OCI-M1 (cell line): ENCODE measurements at regions not wholly inside any gene's neighbourhood (a gene's known extent, or its start where the extent isn't known, plus 50 kb on each side); places are given as distances from the start of the nearest gene placed in this dataset.
A peak's percentile ranks its signal among the peaks of the same experiment; 100 is the strongest.
"Not testable (repeated sequence)": the region's sequence is repeated elsewhere in the genome, so short reads cannot be mapped to it uniquely, and the experiment has no call there.

Source experiments
- DNase-seq: peaks from one replicate; lab custom pipeline; 2025; lab: John Stamatoyannopoulos, UW

DNA sequence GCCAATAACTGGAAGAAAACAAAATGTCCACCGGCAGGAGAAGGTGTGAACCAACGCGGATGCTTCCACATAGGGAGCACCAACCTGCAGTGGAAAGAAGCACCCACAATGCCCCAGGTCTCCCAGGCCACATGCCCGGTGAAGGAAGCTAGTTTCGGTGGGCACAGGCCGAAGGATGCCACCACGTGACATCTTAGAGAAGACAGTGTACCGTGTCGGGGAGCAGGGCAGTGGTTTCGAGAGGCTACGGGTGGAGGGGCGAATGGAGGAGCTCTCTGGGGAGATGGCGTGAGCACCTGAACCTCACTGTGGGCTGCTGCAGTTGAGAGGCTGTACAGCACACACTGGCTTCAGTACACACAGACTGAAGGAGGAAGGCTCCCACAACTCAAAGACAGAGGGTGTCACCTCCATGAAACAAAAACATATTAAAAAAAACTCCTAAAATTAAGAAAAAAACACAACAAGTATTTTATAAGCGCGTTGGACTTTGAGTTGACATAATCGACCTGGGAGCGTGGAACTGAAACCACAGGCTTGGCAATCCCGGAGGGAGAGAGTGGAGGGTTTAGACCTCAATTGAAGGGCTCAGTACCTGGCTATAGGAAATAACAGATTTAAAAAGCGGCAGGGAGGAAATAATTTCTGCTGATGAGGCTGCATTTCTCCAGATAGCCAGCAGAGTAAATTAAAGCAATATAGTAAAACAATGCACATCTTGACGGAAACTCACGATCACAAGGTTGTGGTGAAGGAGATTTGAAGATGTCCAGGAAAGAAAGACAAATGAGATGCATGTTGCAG, 160.1 kb downstream of the RTP5 start:
- peak; percentile 28 for DNase-seq

DNA sequence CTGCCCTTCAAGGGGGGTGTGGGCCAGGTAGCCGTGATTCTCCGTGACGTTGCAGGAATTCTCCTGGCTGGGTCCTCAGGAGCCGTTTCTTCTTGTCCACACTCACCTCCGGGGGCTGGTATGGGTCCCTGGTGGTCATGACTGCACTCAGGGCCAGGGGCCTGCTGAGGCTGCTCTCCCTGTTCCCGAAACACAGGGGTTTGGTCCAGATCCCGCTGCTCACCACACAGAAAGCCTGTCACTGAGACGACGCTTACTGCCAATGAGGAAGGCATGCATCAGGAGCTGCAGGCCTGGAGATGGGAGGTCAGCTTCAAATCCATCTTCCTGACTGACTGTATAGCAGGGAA, 160.7 kb downstream of the RTP5 start:
- DNase-seq = no peak

DNA sequence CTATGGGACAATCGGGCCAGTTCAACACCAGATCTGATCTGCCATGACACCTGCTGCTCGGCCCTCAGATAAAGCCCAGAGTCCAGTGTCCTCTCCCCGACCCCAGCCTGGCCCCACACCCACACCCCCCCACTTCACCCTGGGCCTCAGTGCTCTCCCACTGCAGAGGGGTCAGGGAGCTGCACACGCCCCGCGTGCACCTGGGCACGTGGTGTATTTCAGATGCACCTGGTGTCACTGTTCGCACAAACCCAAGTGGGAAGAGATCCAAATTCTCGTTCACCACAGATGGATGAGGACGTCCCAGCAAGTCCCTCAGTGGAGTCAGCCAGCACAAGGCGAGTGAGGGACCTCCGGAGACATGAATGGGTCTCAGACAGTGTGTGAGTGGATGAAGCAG, 161.3 kb downstream of the RTP5 start:
- DNase-seq = no peak

DNA sequence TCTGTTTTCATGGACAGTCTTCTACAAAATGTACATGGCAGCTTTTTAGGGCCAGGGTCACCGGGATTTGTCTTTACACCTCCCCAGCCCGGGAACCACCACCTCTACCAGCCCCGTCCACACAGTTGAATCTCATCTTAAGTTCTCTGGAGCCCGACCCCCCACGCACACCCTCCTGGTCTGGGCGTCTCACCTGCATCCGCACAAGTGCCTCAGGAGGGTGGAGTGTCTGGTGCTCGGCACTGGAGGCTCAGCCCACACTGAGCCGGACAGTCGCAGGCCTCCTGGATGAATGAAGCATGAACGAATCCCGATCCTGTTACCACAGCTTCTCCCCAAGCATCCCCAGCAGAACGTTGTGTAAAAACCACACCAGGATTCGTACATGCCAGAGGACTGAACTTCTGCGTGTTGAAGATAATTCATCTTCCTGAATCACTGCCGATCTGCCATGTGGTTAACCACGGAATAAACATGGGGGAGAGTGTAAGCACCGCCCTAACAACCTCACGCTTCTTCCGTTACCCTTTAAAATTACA, 162.0 kb downstream of the RTP5 start:
- DNase-seq = peak; percentile 63

DNA sequence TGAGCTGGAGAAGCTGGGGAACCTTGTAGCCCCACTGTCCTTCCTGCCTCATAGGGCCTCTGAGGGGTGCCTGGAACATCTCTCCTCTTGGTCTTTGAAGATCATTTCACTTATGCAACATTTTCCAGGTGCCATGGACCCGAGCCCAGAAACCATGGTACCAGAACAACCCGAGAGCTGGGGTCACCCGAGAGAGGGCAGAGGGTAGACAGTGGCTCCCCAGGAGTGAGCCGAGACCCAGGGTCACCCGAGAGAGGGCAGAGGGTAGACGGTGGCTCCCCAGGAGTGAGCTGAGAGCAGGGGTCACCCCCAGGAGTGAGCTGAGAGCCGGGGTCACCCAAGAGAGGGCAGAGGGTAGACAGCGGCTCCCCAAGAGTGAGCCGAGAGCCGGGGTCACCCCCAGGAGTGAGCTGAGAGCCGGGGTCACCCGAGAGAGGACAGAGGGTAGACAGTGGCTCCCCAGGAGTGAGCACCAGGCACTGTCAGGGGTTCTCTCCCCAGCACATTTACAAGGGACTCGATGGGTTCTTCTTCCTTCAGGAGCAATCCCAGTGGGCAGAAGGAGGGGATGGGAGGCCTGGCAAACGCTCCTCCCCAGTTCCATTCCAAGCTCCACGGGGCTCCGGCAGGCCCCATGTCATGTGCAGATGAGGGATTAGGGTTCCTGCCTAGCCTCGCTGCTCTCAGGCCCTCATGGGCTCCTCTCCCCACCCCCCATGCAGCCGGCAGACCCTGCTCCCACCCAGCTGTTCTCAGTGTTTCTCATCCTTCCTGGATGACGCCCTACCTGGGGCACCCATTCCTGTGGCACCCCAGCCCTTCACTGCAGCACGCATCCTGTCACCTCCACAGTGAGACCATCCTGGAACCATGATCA, 163.5 kb downstream of the RTP5 start:
- no peak for DNase-seq

DNA sequence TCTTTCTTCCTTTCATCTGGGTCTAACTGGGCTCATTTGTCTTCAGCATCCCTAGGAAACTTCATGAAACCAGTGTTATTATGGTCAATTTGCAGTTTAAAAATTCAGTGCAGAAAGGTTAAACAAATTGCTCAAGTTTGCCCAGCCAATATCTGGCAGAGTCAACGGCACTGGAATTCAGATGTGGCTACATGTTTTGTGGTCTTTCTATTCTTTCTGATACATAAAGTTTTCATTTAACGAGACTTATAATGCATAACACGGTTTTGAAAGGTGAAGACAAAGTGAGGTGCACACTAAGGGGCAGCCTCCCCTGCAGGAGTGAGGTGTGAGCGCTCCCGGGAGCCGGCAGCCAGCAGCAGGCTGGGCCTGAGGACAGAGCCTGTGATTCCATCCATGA, 164.6 kb downstream of the RTP5 start:
- no peak for DNase-seq

DNA sequence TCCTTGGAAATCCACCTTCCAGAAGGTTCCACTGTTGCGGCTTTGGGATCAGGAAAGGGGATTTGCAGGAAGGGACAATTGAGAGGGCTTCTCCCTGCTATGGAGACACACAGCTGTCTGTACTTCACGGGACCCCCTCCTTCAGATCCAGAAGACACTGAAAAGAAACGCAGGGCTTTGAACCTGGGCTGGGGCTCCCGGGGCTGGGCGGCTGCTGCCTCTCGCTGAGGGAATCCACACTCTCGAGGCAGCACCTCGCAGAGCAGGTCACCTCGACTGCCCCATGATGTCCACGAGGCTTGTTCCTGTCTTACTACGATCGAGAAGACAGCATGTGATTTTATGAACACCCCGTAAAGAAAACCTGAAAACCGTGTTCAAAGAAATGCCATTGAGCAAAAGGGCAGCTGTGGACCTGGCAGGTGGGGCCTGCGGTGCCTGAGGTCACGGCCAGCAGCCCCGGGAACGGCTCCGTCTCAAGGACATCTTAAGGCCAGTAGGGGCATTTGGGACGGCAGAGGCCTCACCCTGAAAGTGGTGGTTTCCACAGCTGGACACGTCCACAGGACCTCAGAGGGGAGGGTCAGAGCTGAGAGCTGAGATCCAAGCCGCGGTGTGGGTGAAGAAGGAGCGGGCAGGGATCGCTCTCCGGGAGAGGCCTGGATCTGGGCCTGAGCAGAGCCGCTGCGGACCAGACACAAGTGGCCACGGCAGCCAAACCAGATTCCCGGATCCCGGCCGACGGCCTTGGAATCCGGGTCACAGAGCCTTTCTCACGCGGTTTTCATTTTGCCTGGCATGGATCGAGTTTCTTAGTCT, 165.7 kb downstream of the RTP5 start:
- DNase-seq = no peak

DNA sequence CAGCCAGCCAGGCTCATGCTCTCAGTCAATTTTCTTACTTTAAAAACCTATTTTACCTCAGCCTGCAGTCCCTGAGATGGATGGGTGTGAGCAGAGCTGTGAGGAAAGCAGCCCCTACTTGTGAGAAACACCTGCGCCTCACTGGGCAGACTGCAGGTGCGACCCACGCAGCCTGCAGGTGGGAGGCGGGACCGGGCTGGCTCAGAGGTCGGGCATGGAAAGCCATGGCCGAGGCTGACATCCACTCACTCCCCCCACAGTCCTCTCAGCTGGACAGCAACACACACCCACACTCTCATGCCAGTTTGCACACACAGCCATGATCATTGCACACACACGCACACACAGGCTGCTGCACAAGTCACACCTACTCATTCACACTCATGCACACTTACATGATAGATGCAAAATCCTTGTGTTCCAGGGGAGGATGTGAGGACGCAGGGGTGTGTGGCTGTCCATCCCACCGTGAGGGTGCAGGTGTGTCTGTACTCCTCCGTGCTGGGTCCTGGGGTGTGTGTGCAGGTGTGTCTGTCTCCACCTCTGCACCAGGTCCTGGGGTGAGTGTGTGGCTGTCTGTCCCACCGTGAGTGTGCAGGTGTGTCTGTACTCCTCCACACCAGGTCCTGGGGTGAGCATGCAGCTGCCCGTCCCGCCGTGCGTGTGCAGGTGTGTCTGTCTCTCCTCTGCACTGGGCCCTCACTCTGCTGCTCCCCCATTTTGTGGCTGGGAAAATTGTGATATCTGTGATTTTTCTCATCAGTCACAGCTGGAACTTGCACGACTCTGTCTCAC, 166.5 kb downstream of the RTP5 start:
- DNase-seq = no peak

DNA sequence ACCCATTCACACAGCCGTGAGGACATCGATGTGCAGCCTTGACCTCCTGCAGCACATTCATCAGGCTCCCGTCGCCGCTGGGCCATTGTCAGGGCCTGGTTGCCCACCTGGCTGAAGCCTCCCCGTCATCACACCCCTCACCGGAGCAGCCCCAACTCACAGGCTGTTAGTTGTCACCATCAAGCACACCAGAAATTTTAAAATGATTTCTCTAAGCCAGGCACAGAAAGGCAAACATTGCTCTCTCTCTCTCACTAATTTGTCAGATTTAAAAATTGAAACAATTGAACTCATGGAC, 167.1 kb downstream of the RTP5 start:
- no peak for DNase-seq

DNA sequence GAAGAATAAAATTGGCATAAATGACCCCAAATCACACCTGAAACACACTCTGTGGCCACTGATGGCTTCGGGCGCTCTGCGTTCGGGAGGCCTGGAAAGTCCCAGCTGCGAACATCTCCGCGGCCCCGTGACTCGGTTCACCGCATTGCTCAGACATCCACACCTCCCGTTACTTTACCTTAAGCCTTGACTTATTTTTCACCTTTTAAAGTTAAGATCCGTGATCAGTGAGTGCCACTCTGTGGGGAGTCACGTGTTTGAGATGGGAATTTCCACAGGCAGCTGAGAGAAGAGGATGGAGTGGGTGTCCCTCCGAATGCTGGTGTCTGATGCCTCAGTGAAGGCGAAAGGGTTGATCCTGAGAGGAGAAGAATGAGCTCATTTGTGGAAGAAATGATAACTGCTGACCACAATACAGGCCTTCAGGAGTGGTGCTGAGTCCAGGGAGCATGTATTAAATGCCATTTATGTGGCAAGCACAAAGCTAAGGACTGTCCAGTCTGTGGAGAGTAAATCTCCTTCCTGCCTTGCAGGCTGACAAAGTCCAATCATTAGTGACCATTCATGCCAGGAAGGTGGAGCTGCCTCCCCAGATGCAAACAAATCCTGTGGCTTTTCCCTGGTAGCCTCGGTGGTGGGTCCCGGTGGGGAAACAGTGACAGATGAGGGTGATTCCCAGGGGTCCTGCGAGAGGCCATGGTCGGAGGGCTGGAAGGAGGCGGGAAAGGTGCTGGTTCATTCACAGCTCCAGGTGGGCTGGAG, 168.8 kb downstream of the RTP5 start:
- DNase-seq = no peak

DNA sequence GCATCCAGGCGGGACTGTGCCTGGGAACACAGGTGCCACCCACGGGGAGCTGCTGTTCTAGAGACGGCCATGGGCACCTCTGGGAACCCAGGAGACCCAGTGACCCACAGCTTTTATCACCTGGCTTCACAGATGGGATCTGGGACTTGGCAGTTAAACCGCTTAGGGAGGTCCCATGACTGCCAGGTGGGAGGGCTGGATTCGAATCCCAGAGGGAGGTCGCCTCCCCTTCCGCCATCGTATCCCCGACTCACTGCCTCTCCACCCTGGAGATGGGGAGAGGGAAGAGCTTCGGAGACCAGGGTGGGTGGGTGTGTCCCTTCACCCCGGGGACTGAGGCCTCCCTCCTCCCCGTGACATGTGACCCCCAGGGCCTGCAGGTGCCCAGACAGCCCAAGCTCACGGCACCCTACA, 169.4 kb downstream of the RTP5 start:
- DNase-seq = no peak

DNA sequence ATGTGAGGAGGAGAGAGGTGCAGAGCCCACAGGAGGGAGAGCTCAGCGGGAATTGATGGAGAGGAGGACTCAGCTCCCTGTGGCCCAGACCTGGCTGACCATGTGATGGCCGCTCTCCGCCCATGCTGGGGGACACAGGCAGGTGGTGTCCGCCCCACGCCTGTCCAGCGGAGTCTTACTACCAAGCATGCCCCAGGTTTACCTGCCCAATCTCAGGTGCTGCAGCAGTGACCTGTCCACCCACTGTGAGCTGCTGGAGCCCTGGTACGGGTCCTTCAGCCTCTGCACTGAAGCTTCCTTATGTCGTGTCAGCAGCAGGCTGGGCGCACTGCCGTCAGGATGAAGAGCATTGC, 170.8 kb downstream of the RTP5 start:
- no peak for DNase-seq

DNA sequence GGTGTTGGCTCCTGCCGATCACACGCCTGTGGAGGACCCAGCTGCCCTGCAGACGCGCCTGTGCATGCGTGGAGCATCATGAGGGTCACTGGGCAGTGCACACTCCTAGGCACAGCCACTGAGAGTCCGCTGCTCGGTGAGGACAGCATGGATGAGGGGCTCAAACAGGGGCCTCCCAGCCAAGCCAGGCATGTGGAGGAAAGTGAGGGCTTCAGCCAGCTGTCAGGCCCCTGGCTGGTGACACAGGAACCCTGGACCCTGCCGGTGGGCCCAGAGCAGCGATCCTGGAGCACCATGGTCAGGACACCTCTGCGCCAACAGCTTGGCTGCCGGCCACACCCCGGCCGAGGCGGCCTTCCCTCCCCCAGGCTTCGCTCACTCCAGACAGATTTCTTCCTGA, 171.2 kb downstream of the RTP5 start:
- no peak for DNase-seq

DNA sequence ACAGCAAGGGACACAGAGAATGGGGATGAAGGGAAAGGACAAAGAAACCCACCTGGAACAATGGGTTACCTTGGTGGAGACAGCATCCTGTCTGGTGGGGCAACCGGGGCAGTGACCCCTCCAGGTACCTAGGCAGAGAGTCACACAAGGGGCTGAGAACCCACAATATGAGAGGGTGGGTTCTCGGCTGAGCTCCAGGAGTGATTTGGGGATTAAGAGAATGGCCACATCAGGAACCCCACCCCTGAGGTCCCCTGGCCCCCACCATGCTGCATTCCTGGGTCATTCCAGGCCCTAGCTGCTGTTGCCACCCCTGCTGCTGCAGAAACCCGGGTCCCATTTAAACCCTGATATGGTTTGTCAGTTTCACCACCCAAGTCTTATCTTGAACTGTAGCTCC, 172.3 kb downstream of the RTP5 start:
- no peak for DNase-seq

DNA sequence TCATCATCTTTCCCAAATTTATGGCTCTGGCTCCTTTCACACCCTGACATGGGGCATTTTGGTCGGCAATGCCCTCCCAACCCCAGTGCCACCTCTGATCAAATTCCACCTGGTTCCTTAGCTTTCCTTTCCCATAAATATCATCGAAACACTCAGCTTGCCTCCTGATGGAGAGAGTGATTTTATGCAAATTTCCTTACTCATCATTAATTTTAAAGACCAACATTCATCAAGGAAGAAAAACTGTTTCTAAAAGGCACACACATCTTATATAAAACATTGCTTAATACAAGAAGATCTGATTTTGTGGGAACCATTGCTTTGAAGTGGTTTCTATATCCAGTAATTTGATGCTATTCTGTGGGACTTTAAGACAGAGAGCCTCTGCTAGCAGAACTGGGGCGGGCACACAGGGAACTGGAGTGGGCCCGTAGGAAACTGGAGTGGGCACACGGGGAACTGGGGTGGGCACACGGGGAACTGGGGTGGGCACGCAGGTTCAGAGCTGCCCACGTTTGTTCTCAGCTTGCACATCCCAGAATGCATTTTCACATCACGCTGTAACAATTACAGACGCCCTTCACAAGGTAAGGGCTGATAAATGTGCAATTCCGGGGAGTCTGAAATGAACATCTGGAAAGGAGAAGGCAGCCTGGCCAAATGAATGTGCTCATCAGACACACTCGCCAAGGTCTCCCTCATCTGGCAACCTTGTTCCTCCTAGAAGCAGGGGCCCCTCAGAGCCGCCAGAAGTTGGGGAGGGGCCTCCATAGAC, 174.2 kb downstream of the RTP5 start:
- DNase-seq = no peak

DNA sequence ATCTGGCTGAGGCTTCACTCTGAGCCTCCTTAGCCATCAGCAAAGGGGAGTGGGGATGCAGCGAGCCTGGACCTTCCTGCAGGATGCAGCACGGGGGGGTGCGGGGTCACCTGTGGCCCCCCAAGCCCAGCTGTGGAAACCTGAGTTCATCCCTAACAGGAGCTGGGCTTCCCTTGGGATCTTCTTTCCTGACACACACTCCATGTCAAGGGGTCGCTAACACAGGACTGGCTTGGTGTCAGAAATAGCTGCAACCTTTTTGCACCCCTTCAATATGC, 174.7 kb downstream of the RTP5 start:
- no peak for DNase-seq

DNA sequence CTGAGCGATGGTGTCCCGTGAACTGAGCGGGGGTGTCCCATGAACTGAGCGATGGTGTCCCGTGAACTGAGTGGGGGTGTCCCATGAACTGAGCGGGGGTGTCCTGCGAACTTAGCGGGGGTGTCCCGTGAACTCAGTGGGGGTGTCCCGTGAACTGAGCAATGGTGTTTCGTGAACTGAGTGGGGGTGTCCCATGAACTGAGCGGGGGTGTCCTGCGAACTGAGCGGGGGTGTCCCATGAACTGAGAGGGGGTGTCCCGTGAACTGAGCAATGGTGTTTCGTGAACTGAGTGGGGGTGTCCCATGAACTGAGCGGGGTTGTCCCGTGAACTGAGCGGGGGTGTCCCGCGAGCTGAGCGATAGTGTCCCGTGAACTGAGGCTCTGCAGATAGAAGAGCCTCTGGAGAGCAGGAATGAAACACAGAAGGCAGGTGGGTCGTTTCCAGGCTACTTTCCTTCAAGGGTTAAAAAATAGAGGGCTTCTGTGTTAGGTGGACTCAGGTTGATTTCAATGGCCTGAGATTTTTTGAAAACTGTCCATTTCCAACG, 176.1 kb downstream of the RTP5 start:
- not testable (repeated sequence) for DNase-seq

DNA sequence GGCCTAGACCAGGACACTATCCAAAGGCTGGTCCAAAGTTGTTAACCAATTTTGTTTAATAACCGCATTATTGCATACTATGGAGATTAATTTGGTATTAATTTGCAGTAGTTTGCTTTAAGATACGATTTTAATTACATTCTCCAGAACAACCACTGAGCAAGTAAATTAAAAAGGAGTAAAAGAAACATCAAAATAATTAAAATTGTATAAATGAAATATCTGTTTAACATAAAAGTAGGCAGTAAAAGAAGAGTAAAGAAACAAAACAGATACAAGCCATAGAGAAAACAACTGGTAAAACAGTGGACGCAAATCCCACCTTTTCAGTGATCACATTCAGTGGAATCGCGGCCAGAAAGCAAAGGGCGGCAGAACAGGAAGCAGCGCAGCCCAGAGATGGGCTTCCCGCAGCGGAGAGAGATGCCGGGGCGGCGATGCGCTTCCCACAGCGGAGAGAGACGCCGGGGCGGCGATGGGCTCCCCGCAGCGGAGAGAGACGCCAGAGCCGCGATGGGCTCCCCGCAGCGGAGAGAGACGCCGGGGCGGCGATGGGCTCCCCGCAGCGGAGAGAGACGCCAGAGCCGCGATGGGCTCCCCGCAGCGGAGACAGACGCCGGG, 176.8 kb downstream of the RTP5 start:
- no peak for DNase-seq

DNA sequence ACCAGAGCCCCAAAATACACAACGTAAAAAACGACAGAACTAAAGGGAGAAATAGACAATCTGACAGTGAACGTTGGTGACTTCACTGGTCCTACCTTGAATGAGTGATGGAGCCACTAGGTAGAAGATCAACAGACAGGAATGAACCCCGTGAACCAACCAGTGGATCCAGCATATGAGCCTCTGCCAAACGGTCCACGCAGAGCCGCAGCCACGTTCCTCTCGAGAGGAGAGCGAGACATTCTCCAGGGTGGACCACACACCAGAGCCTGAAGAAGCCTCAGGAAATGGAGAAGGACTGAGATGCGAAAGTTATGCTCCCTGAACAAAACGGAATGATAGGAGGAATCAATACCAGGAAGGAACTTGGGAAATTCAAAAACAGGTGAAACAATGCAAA, 178.4 kb downstream of the RTP5 start:
- DNase-seq = no peak

DNA sequence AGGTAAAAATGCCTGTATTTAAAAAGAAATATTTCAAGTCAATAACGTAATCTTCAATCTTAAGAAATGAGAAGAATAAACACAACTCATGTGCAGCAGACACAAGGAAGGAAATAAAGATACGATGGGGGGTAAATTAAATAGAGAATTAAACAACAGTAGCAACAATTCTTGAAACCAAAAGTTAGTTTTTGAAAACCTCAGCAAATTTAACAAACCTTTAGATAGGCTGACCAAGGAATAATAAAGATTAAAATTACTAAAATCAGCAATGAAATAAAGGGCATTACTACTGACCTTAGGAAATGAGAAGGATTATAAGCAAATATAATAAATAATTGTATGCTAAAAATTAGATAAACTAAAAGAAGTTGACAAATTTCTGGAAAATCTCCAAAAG, 178.9 kb downstream of the RTP5 start:
- DNase-seq = no peak
